IPS-18c (cell line): ENCODE measurements at regions not wholly inside any gene's neighbourhood (a gene's known extent, or its start where the extent isn't known, plus 50 kb on each side); places are given as distances from the start of the nearest gene placed in this dataset.
"Not testable (repeated sequence)": the region's sequence is repeated elsewhere in the genome, so short reads cannot be mapped to it uniquely, and the experiment has no call there.

Source experiments
- H3K4me3 ChIP-seq: 2 replicates; pipeline ENCODE4 v1.7.0; 2013; ENCODE audit warnings: low read depth, mild to moderate bottlenecking, low read length, moderate library complexity; ENCODE audit not compliant: insufficient read depth
- H3K9me3 ChIP-seq: one replicate; pipeline ENCODE4 v1.6.1; 2013; ENCODE audit warnings: mild to moderate bottlenecking, low read length, moderate library complexity; ENCODE audit not compliant: control insufficient read depth, insufficient read depth

DNA sequence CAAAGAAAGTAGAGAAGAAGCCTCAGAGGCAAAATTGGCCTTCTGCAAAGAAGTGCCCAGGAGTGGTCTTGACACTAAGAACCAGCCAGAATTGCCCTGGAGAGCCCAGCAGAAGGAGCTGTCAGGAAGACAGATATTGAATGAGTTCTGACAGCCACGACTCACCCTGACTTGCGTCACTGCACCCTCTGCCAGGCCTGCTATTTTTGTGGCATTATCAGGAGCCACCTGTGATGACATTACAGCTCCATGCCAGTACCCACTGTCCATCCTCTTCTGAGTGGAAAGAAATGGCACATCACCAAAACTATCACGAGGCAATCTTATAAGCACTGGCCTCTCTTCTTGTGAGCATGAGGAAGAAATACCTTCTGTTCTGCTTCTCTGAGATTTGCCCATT, 67.7 kb downstream of the SMIM20 start:
- Histone ChIP-seq H3K4me3 (no peak overlapping the region), H3K9me3 (no peaks in the 10 kb centered on the region)

DNA sequence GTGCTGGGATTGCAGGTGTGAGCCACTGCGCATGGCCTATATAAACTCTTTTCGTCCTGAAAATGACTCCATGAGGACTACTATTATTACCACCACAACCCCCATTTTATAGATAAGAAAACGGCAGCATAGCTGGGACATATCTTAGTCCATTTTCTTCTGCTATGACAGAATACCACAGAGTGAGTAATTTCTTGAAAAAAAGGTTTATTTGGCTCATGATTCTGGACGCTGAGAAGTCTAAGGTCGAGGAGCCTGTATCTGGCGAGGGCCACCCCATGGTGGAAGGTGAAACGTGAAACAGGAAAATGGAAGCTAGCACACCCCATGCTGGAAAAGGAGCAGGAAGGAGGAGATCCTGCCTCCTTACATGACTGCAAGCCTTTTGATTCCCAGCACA, 68.9 kb downstream of the SMIM20 start:
- Histone ChIP-seq H3K9me3 (no peaks in the 10 kb centered on the region), H3K4me3 (no peak overlapping the region)

GRCh38 chr4:25984266-25984665, 70.2 kb downstream of the SMIM20 start:
- Histone ChIP-seq H3K9me3 (no peaks in the 10 kb centered on the region), H3K4me3 (no peak overlapping the region)

DNA sequence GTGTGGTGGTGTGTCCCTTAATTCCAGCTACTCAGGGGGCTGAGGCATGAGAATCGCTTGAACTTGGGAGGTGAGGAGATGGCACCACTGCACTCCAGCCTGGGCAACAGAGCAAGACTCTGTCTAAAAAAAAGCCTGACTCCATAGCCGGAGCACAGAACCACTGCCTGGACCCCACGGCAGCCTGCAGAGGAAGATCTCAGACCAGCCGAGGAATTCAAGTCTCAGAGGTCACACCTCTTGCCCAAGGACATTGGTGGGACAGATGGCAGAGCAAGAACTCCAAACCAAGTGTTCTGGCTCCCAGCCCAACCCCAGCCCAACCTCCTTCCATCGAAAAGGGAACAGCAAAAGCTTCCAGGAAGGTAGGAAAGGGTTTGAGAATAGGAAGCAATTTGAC, 70.8 kb downstream of the SMIM20 start:
- no peaks in the 10 kb centered on the region for H3K9me3 ChIP-seq
- H3K4me3 ChIP-seq: no peak overlapping the region

DNA sequence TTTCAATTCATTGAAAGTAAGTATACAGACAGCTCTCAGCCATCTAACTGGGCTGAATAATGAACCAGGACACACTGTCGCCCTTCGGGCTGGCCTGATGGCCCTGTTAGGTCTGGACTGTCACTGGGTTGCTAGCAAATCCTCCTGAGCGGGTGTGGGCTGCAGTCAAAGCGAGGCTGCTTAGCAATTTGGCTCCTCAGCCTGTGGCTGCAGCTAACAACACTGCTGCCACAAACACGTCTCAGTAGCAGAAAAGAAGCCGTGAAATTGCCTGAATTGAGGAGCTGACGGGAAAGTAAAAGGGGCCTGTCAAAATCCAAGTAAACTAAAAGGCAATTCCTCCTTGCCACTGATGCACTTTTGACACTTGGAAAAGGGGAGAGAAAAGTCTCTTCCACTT, 72.8 kb downstream of the SMIM20 start:
- Histone ChIP-seq H3K4me3 (no peak overlapping the region), H3K9me3 (no peaks in the 10 kb centered on the region)

GRCh38 chr4:25991340-25991739, 77.3 kb downstream of the SMIM20 start:
- Histone ChIP-seq H3K9me3 (no peaks in the 10 kb centered on the region), H3K4me3 (no peak overlapping the region)

GRCh38 chr4:25993395-25994185, 79.6 kb downstream of the SMIM20 start:
- H3K9me3 ChIP-seq: no peaks in the 10 kb centered on the region
- H3K4me3 ChIP-seq: no peak overlapping the region; the same call in 1 of the 2 replicates

DNA sequence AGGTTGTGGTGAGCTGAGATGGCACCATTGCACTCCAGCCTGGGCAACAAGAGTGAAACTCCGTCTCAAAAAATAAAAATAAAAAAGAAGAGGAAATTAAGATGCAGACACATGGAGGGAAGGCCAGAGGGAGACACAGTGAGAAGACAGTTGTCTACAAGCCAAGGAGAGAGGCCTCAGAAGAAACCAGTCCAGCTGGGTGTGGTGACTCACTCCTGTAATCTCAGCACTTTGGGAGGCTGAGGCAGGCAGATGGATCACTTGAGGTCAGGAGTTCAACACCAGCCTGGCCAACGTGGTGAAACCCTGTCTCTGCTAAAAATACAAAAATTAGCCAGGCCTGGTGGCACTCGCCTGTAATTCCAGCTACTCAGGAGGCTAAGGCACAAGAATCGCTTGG, 80.6 kb downstream of the SMIM20 start:
- not testable (repeated sequence) for H3K4me3 ChIP-seq, H3K9me3 ChIP-seq

GRCh38 chr4:26000274-26000950, 86.4 kb downstream of the SMIM20 start:
- H3K4me3 ChIP-seq: no peak overlapping the region
- H3K9me3 ChIP-seq: peaks cover 2% of the 10 kb centered on the region

- no peak overlapping the region for H3K4me3 ChIP-seq
- peaks cover 2% of the 10 kb centered on the region for H3K9me3 ChIP-seq
These were observed 87.4 kb downstream of the SMIM20 start for GRCh38 chr4:26001413-26001812.

- Histone ChIP-seq H3K9me3 (peaks cover 2% of the 10 kb centered on the region), H3K4me3 (no peak overlapping the region)
These were observed 87.8 kb downstream of the SMIM20 start for GRCh38 chr4:26001816-26002215.

GRCh38 chr4:26003056-26003455, 89.0 kb downstream of the SMIM20 start:
- H3K9me3 ChIP-seq: peaks cover 2% of the 10 kb centered on the region
- H3K4me3 ChIP-seq: no peak overlapping the region

GRCh38 chr4:26004290-26004689, 90.3 kb downstream of the SMIM20 start:
- Histone ChIP-seq H3K4me3 (no peak overlapping the region), H3K9me3 (peaks cover 2% of the 10 kb centered on the region)

- H3K9me3 ChIP-seq: peaks cover 2% of the 10 kb centered on the region
- no peak overlapping the region for H3K4me3 ChIP-seq
These were observed 91.7 kb downstream of the SMIM20 start for GRCh38 chr4:26005764-26006163.

- H3K9me3 ChIP-seq: peaks cover 4% of the 10 kb centered on the region
- H3K4me3 ChIP-seq: no peak overlapping the region
These were observed 94.7 kb downstream of the SMIM20 start for GRCh38 chr4:26008737-26009136.

GRCh38 chr4:26009502-26009901, 95.5 kb downstream of the SMIM20 start:
- Histone ChIP-seq H3K4me3 (no peak overlapping the region), H3K9me3 (peaks cover 4% of the 10 kb centered on the region)

DNA sequence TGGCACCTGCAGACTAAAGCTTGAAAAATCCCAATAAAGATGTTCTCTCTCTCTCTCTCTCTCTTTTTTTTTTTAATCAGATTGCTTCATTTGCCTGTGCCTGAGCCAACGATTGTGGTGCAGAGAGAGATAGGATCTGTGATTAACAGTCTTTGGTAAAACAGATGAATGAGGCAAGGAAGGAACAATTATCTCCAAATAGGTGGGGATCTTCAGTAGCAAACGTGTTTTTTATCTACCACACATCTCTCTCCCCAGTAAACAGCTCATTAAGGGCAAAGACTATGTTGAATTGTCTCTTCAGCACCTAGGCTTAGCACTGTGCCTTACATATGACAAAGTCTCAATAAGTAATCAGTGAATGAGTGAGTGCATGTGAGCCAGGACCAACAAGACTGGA, 96.3 kb downstream of the SMIM20 start:
- H3K4me3 ChIP-seq: no peak overlapping the region
- H3K9me3 ChIP-seq: peaks cover 3% of the 10 kb centered on the region

GRCh38 chr4:26013629-26014028, 99.6 kb downstream of the SMIM20 start:
- Histone ChIP-seq H3K4me3 (no peak overlapping the region), H3K9me3 (peaks cover 2% of the 10 kb centered on the region)
